Uterus (tissue), 2 donors: ENCODE measurements at regions not wholly inside any gene's neighbourhood (a gene's known extent, or its start where the extent isn't known, plus 50 kb on each side); places are given as distances from the start of the nearest gene placed in this dataset.

Experiments used
- POLR2A ChIP-seq, 2 donors: fragments of 450-650 bp; IDR thresholded peaks; one replicate each; pipeline ENCODE4 v1.6.1; 2016; ENCODE audit warnings: antibody characterized with exemption in 2 of 2, mild to moderate bottlenecking in 1 of 2, moderate library complexity in 1 of 2
- TF ChIP-seq, protein P1 (sequence below), 4 experiments: fragments of 200-600 bp in 2 of 4; fragments of 450-650 bp in 2 of 4; sonication (generic) in 2 of 4; IDR thresholded peaks; one replicate each; pipeline ENCODE4 v1.5.1; 2016 to 2019; ENCODE audit warnings: antibody characterized with exemption in 4 of 4, mild to moderate bottlenecking in 2 of 4, moderate library complexity in 1 of 4

DNA sequence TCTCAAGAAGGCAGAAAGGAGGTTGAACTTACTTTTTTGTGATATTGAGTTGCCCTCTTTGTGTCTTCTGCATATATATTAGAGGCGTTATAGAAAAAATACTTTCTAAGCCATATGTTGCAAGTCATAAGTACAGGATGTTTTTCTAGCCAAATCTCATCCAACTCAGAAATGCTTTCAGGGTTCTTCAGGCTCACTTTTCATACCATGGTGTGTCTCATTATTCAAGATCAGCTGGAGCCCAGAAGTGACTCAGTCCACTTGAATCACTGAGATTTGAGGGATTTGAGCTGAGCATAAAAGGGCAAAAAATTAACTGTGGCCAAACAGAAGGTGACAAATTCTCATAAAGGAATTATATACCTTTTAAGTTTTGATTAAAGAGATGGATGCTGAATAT lies 157.3 kb downstream of the WNT5A start:
- TF ChIP-seq, protein P1, sequence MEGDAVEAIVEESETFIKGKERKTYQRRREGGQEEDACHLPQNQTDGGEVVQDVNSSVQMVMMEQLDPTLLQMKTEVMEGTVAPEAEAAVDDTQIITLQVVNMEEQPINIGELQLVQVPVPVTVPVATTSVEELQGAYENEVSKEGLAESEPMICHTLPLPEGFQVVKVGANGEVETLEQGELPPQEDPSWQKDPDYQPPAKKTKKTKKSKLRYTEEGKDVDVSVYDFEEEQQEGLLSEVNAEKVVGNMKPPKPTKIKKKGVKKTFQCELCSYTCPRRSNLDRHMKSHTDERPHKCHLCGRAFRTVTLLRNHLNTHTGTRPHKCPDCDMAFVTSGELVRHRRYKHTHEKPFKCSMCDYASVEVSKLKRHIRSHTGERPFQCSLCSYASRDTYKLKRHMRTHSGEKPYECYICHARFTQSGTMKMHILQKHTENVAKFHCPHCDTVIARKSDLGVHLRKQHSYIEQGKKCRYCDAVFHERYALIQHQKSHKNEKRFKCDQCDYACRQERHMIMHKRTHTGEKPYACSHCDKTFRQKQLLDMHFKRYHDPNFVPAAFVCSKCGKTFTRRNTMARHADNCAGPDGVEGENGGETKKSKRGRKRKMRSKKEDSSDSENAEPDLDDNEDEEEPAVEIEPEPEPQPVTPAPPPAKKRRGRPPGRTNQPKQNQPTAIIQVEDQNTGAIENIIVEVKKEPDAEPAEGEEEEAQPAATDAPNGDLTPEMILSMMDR (IDR thresholded peaks at IDR 0.05) = no peak
- TF ChIP-seq POLR2A (IDR thresholded peaks at IDR 0.05) = no peak
